Stimulated activated CD4-positive, alpha-beta T cell treated with anti-CD3 and anti-CD28 coated beads, TNF-alpha, amount 100 ng/mL, for 24 hours (primary cell): ENCODE measurements at regions not wholly inside any gene's neighbourhood (a gene's known extent, or its start where the extent isn't known, plus 50 kb on each side); places are given as distances from the start of the nearest gene placed in this dataset.
"Not testable (repeated sequence)": the region's sequence is repeated elsewhere in the genome, so short reads cannot be mapped to it uniquely, and the experiment has no call there.

Experiments used
- DNase-seq, 3 experiments: peaks; one replicate each; pipeline ENCODE4 v3.0.0-alpha.2; 2020; ENCODE audit warnings: low read depth in 3 of 3

DNA sequence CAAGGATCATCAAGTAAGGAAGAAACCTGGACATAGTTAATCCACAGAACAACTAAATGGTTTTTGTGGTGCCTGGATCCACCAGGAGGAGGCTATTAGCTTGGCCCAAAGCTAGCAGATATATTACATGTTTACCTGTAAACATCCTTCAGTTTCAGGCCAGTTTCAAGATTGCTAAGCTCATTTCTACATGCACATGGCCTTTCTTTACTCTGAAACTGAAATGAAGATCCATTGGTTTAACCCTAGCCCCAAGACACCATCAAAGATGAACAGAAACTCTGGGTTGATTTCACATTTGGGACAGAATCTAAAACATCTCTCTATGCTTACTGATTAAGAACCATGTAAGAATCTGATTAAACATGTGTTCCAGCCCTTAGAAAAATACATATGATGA, 611.8 kb downstream of the TLE1 start:
- DNase-seq, result no peak

DNA sequence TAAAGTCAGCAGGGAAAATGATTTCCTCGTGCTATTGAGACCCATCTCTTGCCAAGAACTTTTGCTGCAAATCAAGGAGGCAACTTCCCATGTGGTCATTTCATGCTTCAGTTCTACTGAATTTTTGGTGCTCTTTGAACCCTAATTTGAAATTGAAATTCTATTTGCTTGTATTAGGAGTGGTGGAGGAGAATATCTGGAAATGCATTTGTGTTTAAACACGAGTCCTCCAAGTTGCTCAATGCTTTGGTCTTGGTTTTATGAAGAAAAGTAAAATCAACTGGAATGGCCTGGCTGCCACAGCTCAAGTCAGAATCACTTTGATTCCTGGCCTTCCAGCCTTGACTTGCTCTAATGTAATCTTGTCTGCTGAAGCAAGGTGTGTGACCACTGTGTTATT, 613.2 kb downstream of the TLE1 start:
- DNase-seq, result no peak

DNA sequence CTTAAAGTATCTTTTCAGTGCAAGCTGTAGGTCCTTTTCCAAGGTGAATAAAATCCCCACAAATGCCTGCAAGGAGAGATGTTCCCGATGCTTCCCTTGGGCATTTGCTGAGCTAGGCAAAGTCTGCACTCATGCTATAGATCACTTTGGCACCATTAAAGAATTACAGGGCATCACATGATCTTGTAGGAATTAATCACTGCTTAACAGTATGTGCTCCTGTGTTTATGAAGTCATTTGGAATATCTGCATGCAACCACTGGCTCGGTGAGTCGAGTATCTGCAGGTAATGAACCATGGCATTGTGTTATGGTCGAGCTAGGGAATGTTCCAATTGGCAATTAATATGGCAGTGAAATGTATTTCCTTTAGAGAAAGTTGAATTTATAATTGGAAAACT, 615.1 kb downstream of the TLE1 start:
- DNase-seq, result no peak

DNA sequence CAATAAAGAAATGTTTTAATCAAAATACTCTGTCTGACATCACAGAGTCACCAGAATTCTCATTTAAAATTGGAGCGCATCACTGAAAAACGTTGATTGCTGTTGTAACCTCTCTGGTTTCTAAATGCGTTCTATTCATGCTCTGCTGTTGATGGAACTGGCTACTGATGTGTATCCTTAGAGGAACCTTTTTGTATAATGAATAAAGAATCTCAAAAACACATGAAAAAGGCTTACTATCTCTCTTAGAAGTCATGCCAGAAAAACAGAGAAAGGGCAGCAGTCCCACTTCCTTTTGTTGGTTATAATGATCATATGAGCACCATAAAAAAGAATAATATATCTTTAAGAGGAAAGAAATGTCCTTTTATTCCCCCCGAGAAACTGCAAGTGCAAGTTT, 615.5 kb downstream of the TLE1 start:
- DNase-seq, result no peak

DNA sequence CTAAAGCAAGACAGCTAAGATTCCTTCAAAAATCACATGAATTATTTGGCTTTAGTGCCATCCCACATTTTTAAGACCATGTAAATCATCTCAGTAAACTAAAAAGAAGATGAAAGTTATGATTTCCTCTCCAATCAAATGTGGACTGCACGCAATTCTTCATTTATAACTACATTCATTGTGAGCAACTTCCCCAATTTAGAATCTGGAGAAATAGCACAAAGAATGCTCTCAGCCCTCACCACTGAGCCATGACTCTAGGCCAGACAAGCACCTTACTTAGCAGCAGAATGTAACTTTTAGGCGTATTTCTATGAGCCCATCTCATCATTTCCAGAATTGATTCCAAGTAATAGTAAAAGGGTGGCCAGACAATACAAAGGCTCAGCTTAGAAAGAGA, 616.6 kb downstream of the TLE1 start:
- no peak for DNase-seq

DNA sequence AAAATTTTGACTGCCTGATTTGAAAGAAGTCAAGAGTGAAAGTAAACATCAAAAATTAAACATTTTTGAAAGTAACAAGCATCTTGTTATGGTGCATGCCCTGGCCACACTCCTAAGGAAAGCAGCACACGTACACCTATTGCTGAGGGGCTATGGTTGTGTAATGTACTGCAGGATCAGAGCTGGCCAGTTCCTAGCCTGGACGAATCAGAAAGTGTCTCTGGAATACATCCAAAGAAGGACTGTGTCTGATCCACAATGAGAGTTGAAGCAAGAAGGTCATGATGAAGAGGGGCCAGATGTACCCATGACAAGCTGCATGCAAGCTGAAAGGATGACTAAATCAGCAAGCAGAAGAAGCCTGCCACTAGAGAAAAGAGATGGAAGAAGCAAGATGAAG, 618.2 kb downstream of the TLE1 start:
- no peak for DNase-seq

DNA sequence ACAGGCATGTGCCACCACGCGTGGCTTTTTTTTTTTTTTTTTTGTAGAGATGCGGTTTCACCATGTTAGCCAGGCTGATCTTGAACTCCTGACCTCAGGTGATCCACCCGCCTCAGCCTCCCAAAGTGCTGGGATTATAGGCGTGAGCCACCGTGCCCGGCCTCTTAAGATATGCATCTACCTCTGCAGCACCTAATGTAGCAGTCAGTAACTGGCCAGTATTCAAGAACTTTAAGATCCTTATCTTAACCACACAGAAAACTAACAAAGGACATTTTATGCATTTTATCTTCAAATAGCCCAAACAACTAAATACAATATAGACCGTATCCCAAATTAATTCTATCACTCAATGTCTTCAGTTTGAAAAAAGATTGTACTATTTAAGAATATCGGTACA, 618.7 kb downstream of the TLE1 start:
- no peak for DNase-seq

DNA sequence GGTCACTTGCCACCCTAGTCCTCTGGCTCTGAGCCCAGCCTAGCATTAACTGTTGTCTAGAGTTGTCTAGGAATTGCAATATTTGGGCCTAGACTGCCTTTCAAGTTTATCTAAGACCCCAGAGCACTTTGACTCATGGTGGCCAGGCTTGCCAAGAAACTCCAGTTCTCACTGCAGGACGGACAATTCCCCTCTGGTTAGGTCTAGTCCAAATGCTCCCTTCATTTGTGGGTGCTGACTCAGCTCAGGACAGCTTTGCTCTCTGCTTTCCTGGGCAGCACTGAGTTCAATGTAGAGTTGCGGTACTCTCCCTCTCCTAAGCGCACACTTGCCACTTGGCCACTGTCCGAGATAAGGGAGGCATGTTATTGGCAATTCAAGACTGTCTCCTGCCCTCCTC, 619.4 kb downstream of the TLE1 start:
- DNase-seq, result no peak

DNA sequence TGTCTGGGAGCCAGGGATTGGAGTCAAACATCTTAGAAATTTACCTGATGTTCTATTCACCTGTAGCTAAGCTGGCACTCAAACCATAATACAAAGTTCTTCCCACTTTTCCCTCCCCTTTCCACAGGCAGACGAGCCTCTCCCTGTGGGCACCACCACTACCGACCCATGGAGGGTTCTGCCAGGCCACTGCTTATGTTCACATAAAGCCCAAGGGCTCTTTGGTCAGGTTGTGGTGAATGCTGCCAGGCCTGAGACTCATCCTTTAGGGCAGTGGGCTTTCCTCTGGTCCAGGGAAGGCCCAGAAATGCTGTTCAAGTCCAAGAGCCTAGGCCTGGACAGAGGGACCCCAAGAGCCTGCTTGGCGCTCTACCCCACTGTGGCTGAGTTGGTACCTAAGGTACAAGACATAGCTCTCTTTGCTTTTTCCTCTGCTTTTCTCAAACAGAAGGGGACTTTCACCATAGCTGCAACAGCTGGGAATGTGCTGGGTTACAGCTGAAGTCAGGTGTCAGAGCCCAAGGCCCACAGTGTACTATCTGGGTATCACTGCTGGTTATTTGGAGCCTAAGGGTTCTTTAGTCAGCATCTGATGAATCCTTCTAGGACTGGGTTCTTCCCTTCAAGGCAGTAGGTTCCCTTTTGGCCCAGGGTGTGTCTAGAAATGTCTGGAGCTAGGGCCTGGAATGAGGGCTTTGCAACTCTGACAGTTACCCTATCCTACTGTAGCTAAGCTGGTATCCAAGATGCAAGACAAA, 620.1 kb downstream of the TLE1 start:
- DNase-seq, result no peak

- not testable (repeated sequence) for DNase-seq
These were observed 626.4 kb downstream of the TLE1 start for GRCh38 chr9:81062995-81063394.

GRCh38 chr9:81058782-81059181, 630.6 kb downstream of the TLE1 start:
- DNase-seq, result no peak

GRCh38 chr9:81053298-81054025, 635.9 kb downstream of the TLE1 start:
- DNase-seq, result no peak

- DNase-seq, result no peak
These were observed 636.5 kb downstream of the TLE1 start for GRCh38 chr9:81052846-81053245.

DNA sequence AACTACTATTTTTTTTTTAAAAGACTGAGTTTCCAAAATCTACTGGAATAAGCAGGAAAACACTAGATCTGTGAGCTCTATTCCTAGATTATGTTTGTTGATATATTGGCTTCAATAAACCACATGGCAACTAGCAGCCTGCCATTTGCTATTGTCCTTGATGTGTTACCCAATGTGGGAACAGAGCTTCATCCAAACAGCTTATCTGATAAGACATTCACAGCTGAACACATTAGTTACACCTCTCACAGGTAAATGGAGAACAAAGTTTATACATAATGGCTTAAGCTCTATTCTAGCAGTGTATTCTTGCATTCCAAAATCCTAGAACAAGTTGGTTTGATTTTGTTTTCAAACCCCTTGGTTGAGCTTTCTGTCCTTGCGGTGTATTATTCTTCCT, 642.1 kb downstream of the TLE1 start:
- DNase-seq, result no peak

DNA sequence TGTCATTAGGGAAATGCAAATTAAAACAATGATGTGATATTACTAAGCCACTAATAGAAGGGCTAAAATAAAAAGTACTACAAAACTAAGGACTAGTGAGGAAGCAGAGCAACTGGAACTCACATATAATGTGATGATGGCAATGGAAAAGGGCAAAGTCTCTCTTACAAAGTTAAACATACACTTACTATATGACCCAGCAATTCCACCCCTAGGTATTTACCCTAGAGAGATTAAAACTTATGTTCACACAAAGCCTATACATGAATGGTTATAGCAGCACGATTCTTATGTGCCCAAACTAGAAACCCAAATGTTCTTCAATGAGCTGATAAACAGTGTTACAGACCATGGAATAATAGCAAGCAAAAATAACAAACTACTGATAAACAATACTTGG, 643.7 kb downstream of the TLE1 start:
- no peak for DNase-seq

DNA sequence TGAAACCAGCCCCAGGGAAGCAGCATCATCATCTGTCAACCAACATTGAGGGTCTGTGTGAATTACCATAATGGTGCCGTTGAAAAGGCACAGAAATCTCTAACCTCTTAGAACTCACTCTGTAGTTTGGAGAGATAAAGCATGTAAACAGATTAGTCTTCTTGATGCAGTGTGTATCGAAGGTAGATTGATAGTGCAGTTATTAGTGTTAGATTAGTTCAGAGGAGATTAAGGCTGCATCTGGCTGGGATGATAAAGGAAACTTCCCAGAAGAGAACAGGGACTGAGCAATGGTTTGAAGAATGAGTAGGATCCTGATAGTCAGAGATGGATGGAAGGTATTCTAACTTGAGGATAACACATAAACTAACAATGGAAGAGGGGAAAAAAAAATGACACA, 651.5 kb downstream of the TLE1 start:
- DNase-seq, result no peak

DNA sequence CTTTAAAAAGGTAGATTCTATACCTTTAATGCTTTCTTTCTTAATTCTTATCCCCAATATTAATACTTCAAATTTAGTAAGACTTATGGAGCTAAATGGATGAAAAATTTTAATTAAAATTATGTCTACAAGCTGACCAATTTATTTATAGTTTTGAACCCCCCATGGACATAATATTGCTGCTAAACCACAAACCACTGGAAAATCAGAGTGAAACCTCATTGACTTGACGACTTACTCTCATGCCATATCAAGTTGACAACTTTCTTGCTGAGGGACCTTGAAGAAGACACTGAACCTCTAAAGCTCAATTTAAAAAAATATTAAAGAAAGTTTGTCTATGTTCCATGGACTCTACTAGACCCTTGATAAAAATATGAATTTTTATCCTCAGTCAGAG, 653.7 kb downstream of the TLE1 start:
- no peak for DNase-seq

GRCh38 chr9:81035171-81035570, 654.2 kb downstream of the TLE1 start:
- no peak for DNase-seq

DNA sequence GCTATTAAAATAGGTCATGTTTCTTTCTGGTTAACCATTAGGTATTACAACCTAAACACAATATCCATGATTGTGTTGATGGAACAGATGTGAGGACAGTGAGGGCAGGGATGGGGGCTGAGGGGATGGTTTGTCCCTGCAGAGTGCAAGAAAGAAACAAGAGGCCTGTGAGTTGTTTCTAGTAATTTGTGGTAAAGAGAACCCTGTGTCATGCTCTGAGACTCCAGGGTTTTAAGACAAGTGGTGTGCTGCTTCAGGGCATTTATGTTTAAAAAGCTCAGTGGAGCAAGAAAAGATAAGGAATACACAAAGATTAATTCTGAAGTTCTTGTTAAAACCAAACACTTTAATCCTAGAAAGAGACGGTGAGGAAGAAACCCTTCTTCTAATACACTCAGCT, 656.5 kb downstream of the TLE1 start:
- no peak for DNase-seq

DNA sequence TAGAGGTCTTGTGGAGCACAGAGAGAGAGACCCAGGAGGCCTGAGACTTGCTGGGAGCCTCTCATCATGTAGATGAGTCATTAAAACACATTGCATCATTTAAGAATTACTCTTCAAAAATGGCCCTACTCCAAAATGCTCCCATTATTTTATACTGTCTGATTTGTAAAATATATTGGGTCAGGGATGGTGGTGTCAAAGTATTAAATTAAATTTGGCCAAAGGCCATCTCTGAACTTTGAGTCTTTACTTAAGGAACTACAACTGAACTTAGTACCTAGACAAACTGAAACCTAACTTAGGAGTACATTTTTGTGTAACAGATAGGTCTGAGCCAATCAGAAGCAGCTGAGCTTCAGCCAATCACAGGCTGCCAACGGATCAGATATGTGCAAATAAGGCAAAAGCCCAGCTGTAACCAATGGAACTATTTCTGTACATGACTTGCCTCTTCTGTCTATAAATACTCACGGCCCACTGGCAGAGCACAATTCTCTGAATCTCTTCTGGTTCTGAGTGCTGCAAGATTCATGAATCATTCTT, 657.2 kb downstream of the TLE1 start:
- DNase-seq, result no peak

DNA sequence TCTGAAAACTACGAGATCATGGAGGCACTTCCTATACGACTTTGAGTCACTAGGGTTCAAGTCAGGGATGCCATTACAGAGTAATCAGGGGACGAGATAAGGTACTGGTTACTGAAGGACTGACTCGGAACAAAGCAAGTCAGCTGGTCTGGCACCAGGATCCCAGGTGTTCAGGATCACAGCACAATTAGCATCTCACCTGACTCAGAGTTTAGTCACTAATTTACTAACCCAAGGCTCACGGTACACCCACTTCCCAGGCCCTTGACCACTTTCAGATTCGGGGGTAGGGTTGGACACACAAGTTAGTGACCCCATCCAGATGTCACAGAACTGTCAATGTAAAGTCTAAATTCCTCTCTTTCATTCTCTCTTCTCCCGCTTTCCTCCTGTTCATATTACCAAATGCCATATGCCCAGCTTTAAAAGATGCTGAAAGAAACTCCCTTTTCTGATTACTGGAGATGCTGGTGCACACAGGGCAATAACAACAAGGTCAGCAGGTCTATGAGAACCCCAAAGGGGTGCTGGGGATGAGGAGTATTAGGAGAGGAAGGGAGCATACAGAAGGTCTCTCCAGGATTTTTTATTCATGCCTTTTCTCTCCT, 657.8 kb downstream of the TLE1 start:
- DNase-seq, result no peak

- DNase-seq, result no peak
These were observed 659.3 kb downstream of the TLE1 start for GRCh38 chr9:81030027-81030426.

DNA sequence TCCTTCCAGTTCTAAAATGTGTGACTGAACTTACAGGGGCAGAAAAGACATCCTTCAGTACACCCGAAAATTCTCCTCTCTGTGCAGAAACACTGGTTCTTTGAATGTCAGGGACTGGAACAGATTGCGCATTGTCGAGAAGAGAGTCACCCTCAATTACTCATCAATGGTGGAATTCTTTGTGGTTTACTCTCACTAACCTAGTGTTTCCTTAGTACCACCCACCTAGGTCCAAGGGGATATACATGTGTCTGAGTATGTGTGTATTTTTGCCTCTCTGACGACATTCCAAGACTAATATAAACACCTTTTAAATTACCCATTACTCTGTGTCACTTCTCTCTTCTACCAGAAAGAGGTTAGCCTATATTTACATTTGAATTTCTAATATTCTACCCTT, 660.8 kb downstream of the TLE1 start:
- DNase-seq, result no peak
